Ovary (tissue), 7 donors: ENCODE measurements at regions not wholly inside any gene's neighbourhood (a gene's known extent, or its start where the extent isn't known, plus 50 kb on each side); places are given as distances from the start of the nearest gene placed in this dataset.
"Not testable (repeated sequence)": the region's sequence is repeated elsewhere in the genome, so short reads cannot be mapped to it uniquely, and the experiment has no call there.

Source experiments
- DNase-seq, 5 donors: peaks; one replicate each; pipeline ENCODE4 v3.0.0-alpha.2; 2019 to 2020
- H3K27ac ChIP-seq, 2 donors: fragments of 200-600 bp; one replicate each; pipeline versions ENCODE4 v1.5.1 to v1.8.0; 2019 to 2022
- H3K27me3 ChIP-seq: fragments of 200-600 bp; one replicate; pipeline ENCODE4 v1.8.0; 2022
- H3K36me3 ChIP-seq: fragments of 200-600 bp; sonication (generic); one replicate; pipeline ENCODE4 v1.5.1; 2019
- H3K4me1 ChIP-seq: one replicate; pipeline ENCODE4 v1.8.1; 2013; ENCODE audit warnings: mild to moderate bottlenecking, moderate library complexity; ENCODE audit not compliant: insufficient read depth
- H3K4me3 ChIP-seq: fragments of 200-600 bp; sonication (generic); one replicate; pipeline ENCODE4 v1.5.1; 2017
- H3K9me3 ChIP-seq, 2 donors: fragments of 200-600 bp in 1 of 2; sonication (generic) in 1 of 2; one replicate each; pipeline versions ENCODE4 v1.5.1 to v1.8.1; 2013 to 2019; ENCODE audit warnings: mild to moderate bottlenecking in 1 of 2, moderate library complexity in 1 of 2
- CTCF ChIP-seq, 3 donors: fragments of 450-650 bp in 2 of 3; fragments of 200-600 bp in 1 of 3; IDR thresholded peaks; one replicate each; pipeline versions ENCODE4 v1.5.1 to v1.8.0; 2016 to 2022; ENCODE audit warnings: antibody characterized with exemption in 3 of 3, mild to moderate bottlenecking in 1 of 3
- EP300 ChIP-seq: sonication (generic); formaldehyde crosslinking; IDR thresholded peaks from one replicate; pipeline ENCODE4 v1.6.1; 2017; ENCODE audit warnings: antibody characterized with exemption
- POLR2A ChIP-seq: fragments of 450-650 bp; IDR thresholded peaks from one replicate; pipeline ENCODE4 v1.6.1; 2017; ENCODE audit warnings: antibody characterized with exemption, mild to moderate bottlenecking, moderate library complexity
- WGBS, 3 donors: extraction: QIAGEN DNeasy Blood & Tissue Kit in 1 of 3; methylation state at CpG; one replicate each; pipeline versions ENCODE4 v1.1.5 to v1.1.7; 2013 to 2017; 5-methylcytosine and 5-hydroxymethylcytosine counted together
- intact Hi-C, 4 donors: fragments of 100-400 bp; cut with DNase I; formaldehyde crosslinking; loops; one replicate each; pipeline versions ENCODE4 v1.11.0 to v1.15.1; 2022 to 2023
- donor health status: DM: no; HTN: no; CAD: no; lungs with moderate emphysema.
- donor health status: DM: no; HTN: no; CAD: no.
- donor health status: Bipolar disorder and iron deficiency.
- donor health status: DM: no; HTN: no; CAD: no.
- donor health status: DM: yes; HTN: yes; CAD: no.

- no peak for TF ChIP-seq EP300
- no peak for TF ChIP-seq CTCF (IDR thresholded peaks at IDR 0.05)
- no peak for TF ChIP-seq POLR2A
- no peaks in the 10 kb centered on the region for H3K36me3 ChIP-seq
- H3K27ac ChIP-seq: no peak overlapping the region
- no peaks in the 10 kb centered on the region for H3K4me1 ChIP-seq
- no peak overlapping the region for H3K4me3 ChIP-seq
- no peaks in the 10 kb centered on the region for H3K9me3 ChIP-seq
- H3K27me3 ChIP-seq: no peaks in the 10 kb centered on the region
- DNase-seq: no peak
- WGBS, 3 donors: 95 to 99% (median 97%) methylated on average over 2 of the region's 2 CpGs
- intact Hi-C loops: no loop called here
Observed at GRCh38 chr12:43198608-43199007, 353.4 kb downstream of the ADAMTS20 start.

GRCh38 chr12:43196268-43196907, 355.6 kb downstream of the ADAMTS20 start:
- Histone ChIP-seq H3K9me3 (no peaks in the 10 kb centered on the region), H3K4me3 (no peak overlapping the region), H3K36me3 (no peaks in the 10 kb centered on the region), H3K4me1 (no peaks in the 10 kb centered on the region), H3K27ac (no peak overlapping the region), H3K27me3 (no peaks in the 10 kb centered on the region)
- 74 to 84% (median 83%) methylated on average over 2 of the region's 2 CpGs for WGBS, 3 donors
- TF ChIP-seq CTCF (IDR thresholded peaks at IDR 0.05) (no peak), EP300 (no peak), POLR2A (no peak)
- no peak for DNase-seq
- intact Hi-C loops: no loop called here

- H3K9me3 ChIP-seq, H3K4me1 ChIP-seq, intact Hi-C loops, H3K27me3 ChIP-seq, H3K36me3 ChIP-seq, H3K27ac ChIP-seq, H3K4me3 ChIP-seq, DNase-seq: not testable (repeated sequence)
- WGBS, 3 donors: 59 to 67% (median 62%) methylated on average over 2 of the region's 2 CpGs
Observed at GRCh38 chr12:43193096-43193495, 358.9 kb downstream of the ADAMTS20 start.

GRCh38 chr12:43192442-43192841, 359.6 kb downstream of the ADAMTS20 start:
- intact Hi-C loops, H3K27me3 ChIP-seq, H3K27ac ChIP-seq, DNase-seq, H3K9me3 ChIP-seq, H3K36me3 ChIP-seq, H3K4me3 ChIP-seq, H3K4me1 ChIP-seq: not testable (repeated sequence)
- WGBS, 3 donors: 93 to 97% (median 97%) methylated on average over 2 of the region's 2 CpGs

- Histone ChIP-seq H3K4me1 (no peaks in the 10 kb centered on the region), H3K27me3 (no peaks in the 10 kb centered on the region), H3K27ac (no peak overlapping the region), H3K9me3 (no peaks in the 10 kb centered on the region), H3K36me3 (no peaks in the 10 kb centered on the region), H3K4me3 (no peak overlapping the region)
- TF ChIP-seq CTCF (IDR thresholded peaks at IDR 0.05) (no peak), POLR2A (no peak), EP300 (no peak)
- 42 to 76% (median 74%) methylated on average over 4 of the region's 4 CpGs for WGBS, 3 donors
- intact Hi-C loops: no loop called here
- no peak for DNase-seq
Observed at GRCh38 chr12:43180242-43180641, 371.8 kb downstream of the ADAMTS20 start.
